ENCODE measurements at regions not wholly inside any gene's neighbourhood (a gene's known extent, or its start where the extent isn't known, plus 50 kb on each side); places are given as distances from the start of the nearest gene placed in this dataset.

GRCh38 chr2:34107811-34108210 is 508.7 kb upstream of the FAM98A start:
- no peak for DNase-seq (ENCODE audit: low read depth in 3 of 3)

- no peak for DNase-seq (ENCODE audit: low read depth in 3 of 3)
These were observed 506.1 kb upstream of the FAM98A start for GRCh38 chr2:34105006-34105767.

DNA sequence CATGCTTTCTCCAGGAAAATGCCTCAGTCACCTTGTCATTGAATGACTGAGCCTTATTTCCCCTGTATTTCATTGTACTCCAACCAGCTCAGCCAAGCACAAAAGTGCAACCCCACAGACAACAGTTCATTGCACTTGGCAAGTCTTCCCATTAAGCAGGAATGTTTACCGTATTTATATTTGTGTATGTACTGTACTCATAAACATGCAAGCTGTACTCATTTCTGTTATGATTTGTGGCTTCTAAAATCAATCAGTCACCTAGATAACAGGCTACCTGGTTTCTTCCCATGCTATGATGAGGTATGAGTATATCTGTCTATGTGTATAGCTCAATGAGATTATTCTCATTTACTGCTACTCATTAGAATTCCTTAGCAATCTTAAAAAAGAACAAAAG is 505.5 kb upstream of the FAM98A start:
- DNase-seq (ENCODE audit: low read depth in 3 of 3): no peak

- DNase-seq (ENCODE audit: low read depth in 3 of 3): no peak
These were observed 504.3 kb upstream of the FAM98A start for GRCh38 chr2:34103437-34103836.

DNA sequence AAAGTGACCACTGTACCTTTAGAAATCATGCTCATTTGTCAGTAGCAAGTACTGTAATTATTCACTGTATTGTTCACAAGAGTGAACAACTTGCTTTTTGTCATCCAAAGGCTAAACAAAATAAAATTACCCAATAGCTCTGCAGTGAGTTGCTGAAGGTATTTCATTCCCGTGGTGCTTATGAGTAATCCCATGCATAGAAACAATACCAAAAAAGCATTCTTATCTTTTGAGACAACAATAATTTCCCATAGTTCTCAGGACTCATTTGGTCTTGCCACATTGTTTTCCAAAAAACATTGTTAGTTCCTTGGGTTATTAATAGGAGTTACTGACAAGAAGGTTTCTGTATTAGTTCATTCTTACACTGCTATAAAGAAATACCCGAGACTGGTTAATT is 503.2 kb upstream of the FAM98A start:
- no peak for DNase-seq (ENCODE audit: low read depth in 3 of 3)

- DNase-seq (ENCODE audit: low read depth in 3 of 3): no peak
These were observed 500.3 kb upstream of the FAM98A start for GRCh38 chr2:34099377-34099776.

GRCh38 chr2:34098256-34098655 is 499.2 kb upstream of the FAM98A start:
- no peak for DNase-seq (ENCODE audit: low read depth in 3 of 3)

DNA sequence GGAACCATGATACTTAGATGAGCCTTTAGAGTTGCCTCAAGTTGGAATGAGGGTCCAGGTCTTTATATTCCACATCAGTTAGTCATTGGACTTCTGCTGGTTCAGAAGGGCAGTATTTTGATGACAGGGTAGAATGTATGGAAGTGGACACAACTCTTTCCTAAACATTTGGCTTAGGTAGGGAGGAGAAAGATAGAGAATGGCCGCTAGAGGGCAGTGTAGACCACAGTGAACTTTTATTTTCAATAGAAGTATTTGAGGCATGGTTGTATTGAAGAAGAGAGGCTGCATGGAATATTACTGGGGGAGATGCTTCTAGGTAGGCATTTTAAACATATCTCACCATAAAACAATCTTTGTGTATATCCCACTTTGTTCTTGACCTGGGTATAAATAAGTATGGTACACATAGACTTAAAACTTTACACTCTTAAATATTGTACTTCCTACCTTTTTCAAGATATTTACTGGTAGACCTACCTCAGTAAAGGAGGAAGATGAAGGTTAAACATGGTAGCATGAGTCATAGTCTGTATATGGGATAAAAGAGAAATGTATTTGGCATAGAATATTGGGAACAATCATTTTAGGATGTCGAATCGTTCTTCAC is 497.6 kb upstream of the FAM98A start:
- peak; percentile 2 to 12 (median 5) for DNase-seq (ENCODE audit: low read depth in 3 of 3)

DNA sequence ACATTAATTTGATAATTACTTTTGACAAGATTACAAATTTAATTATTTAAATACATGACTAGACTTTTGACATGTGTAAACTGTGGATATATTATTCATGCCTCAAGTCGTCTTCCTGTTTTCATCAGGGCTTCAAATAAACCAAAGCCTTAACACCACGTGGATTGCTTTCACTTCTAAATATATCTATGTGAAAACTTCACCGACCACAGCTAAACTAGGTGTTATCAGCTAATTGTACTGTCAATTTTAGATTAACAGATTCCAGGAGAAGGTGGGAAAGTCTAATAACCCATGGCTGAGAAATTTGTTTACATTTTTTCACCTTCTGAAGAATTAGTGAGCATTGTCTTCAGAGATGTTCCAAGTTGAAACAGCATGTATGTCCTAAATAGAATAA is 494.7 kb upstream of the FAM98A start:
- DNase-seq (ENCODE audit: low read depth in 3 of 3): no peak

- DNase-seq (ENCODE audit: low read depth in 3 of 3): no peak
These were observed 471.1 kb upstream of the FAM98A start for GRCh38 chr2:34070196-34070595.

DNA sequence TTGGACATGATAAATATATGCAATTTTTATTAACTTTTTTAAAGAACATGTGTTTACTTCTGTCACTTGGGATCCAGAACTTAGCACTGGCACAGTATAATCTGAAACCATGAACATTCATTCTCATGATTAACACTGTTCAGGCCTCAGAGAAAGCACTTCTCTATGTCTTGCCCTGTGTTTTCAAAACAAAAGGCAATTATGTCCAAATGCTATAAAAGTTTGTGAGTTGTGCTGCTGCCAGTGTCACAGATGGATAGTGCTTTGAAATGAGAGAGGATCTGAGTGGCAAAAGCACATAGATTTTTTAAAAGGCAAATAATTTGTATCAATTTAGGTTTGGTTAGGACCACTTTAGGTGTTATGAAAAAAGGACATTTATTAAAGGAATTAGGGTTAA is 470.5 kb upstream of the FAM98A start:
- DNase-seq (ENCODE audit: low read depth in 3 of 3): no peak

GRCh38 chr2:34050413-34050812 is 451.3 kb upstream of the FAM98A start:
- DNase-seq (ENCODE audit: low read depth in 3 of 3): no peak

GRCh38 chr2:34045101-34045655 is 446.1 kb upstream of the FAM98A start:
- no peak for DNase-seq (ENCODE audit: low read depth in 3 of 3)

DNA sequence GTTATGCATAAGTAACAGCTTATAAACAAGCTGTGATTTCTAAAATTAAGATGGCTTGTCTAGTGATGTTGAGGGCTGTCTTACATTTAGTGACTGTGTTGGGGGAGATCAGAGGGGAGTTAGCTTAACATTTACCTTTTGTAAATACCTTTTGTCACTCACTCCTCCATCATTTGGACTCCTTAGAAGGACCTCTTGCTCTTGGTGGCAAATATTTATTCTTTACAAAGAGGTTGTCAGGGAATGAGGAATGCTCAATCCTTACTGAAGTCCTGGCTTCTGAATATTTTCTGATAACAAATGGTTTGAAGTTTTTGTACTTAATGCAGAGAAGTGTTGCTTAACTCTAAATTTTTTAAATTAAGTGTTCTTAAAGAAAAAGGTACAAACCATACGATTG is 438.8 kb upstream of the FAM98A start:
- no peak for DNase-seq (ENCODE audit: low read depth in 3 of 3)

- DNase-seq (ENCODE audit: low read depth in 3 of 3): no peak
These were observed 438.1 kb upstream of the FAM98A start for GRCh38 chr2:34037157-34037556.

DNA sequence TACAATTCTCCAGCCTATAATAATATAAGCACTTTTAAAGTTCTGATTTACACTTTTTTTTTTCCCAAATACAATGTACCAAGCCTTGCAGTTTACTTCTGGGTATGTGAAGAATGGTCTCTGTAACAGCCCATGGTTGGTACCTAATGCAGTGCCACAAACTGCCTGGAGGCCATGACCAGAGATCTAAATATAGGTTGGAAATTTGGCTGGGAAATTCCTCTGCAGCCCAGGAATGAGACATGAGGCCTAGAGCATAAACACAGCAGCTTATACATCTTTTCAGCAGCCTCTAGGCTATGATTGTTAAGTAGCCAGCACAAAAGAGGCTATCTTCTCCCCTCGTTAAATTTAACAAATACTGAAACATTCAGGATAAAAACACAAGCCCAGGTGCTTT is 432.0 kb upstream of the FAM98A start:
- no peak for DNase-seq (ENCODE audit: low read depth in 3 of 3)

- DNase-seq (ENCODE audit: low read depth in 3 of 3): no peak
These were observed 431.2 kb upstream of the FAM98A start for GRCh38 chr2:34030273-34030672.

- DNase-seq (ENCODE audit: low read depth in 3 of 3): no peak
These were observed 430.0 kb upstream of the FAM98A start for GRCh38 chr2:34029073-34029472.

- DNase-seq (ENCODE audit: low read depth in 3 of 3): no peak
These were observed 426.1 kb upstream of the FAM98A start for GRCh38 chr2:34025196-34025595.

DNA sequence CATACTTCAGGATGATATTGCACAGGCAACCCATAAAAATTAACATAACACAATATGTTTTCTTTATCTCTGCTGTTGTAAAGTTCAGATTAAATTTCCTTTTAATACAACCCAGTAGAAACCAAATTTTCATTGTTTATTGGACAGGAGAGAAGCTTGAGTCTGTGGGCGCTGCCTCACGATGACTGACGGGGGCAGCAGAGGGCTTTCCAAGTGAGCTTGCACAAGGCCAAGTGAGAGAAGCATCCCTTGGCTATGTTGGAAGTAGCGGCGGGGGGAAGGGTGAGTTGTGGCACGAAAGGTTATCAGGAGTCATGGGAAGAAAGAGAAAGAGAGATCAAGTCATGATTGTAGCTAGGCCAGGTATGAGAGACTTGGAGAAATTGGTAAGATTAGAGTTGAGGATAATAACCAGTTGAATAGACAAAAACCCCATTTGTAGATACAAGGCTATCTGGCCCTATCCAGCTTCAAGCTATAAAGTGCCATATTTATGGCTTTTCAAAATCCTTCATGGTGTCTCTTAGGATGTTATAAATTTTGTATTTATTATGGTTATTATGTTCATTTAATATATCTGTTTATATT is 413.7 kb upstream of the FAM98A start:
- DNase-seq (ENCODE audit: low read depth in 3 of 3): peak in 2 of 3 experiments; percentile 1 to 35

DNA sequence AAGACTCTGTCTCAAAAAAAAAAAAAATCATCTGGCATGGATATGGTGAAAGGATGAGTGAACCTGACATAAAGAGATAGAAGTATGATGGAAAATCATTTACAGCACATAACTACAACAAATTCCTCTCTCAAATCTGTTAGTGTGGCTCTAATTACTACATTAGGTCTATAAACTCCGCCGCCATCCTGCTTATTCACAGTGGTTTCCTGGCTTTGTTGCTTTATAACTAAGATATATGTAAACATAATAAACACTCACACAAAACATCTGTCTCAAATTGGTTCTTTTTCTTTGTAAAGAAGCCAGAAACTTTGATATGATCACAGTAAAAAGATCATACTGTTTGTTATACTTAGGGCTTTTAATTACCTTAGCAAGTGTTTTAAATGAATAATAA is 412.6 kb upstream of the FAM98A start:
- DNase-seq (ENCODE audit: low read depth in 3 of 3): no peak

- no peak for DNase-seq (ENCODE audit: low read depth in 3 of 3)
These were observed 406.8 kb upstream of the FAM98A start for GRCh38 chr2:34005901-34006300.

- DNase-seq (ENCODE audit: low read depth in 3 of 3): no peak
These were observed 405.8 kb upstream of the FAM98A start for GRCh38 chr2:34004936-34005335.

All from stimulated activated CD4-positive, alpha-beta T cell treated with anti-CD3 and anti-CD28 coated beads, TNF-alpha, amount 100 ng/mL, for 24 hours (primary cell).